Suprapubic skin (tissue), 4 donors: ENCODE measurements at regions not wholly inside any gene's neighbourhood (a gene's known extent, or its start where the extent isn't known, plus 50 kb on each side); places are given as distances from the start of the nearest gene placed in this dataset.

Experiments used
- CTCF ChIP-seq, 2 donors: fragments of 200-600 bp in 1 of 2; fragments of 450-650 bp in 1 of 2; sonication (generic) in 1 of 2; IDR thresholded peaks; one replicate each; pipeline ENCODE4 v1.5.1; 2016 to 2019; ENCODE audit warnings: antibody characterized with exemption in 2 of 2, mild to moderate bottlenecking in 1 of 2, moderate library complexity in 1 of 2
- EP300 ChIP-seq: sonication (generic); formaldehyde crosslinking; IDR thresholded peaks from one replicate; pipeline ENCODE4 v1.6.1; 2017; ENCODE audit warnings: antibody characterized with exemption
- POLR2A ChIP-seq, 2 donors: fragments of 450-650 bp; IDR thresholded peaks; one replicate each; pipeline ENCODE4 v1.6.1; 2017; ENCODE audit warnings: antibody characterized with exemption in 2 of 2, mild to moderate bottlenecking in 2 of 2, moderate library complexity in 2 of 2
- POLR2AphosphoS5 ChIP-seq, 3 donors: sonication (generic); formaldehyde crosslinking; IDR thresholded peaks; one replicate each; pipeline ENCODE4 v1.6.1; 2017; ENCODE audit warnings: antibody characterized with exemption in 3 of 3

DNA sequence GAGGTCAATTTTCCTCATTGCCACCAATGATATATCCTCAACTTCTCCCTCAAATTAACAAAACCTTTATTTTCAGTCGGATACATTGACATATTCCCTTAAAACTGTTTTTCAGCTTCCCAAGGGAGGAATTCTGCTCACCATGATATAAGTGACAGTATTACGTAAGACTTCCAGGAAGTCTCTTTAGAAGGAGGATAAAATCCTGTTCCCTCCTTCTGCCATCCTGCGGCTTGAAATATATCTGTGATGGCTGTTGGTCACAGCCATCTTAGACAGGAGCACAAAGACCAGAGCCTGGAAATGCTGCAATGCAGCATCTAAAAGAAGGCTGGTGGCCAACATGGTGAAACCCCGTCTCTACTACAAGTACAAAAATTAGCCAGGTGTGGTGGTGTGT, 270.4 kb downstream of the GPATCH2 start:
- TF ChIP-seq CTCF (IDR thresholded peaks at IDR 0.05) (no peak), POLR2A (IDR thresholded peaks at IDR 0.05) (no peak), POLR2AphosphoS5 (IDR thresholded peaks at IDR 0.05) (no peak), EP300 (no peak)
